ENCODE measurements at regions not wholly inside any gene's neighbourhood (a gene's known extent, or its start where the extent isn't known, plus 50 kb on each side); places are given as distances from the start of the nearest gene placed in this dataset.

- no peak for TF ChIP-seq CTCF (conservative IDR thresholded peaks at IDR 0.05)
- H3K4me3 Mint-ChIP-seq, result no peak overlapping the region
- H3K27ac Mint-ChIP-seq (ENCODE audit: unreplicated experiment), result no peak overlapping the region
- no peak for DNase-seq (ENCODE audit: low read depth, low spot score)
- peaks cover 4% of the 10 kb centered on the region for H3K9me3 Mint-ChIP-seq
- H3K27me3 Mint-ChIP-seq (ENCODE audit: low read depth), result no peaks in the 10 kb centered on the region
- H3K4me1 Mint-ChIP-seq, result peaks cover 73% of the 10 kb centered on the region
- peaks cover 5% of the 10 kb centered on the region for H3K36me3 Mint-ChIP-seq (ENCODE audit: low read depth)
Measured at GRCh38 chr1:198907423-198907746, 268.5 kb downstream of the PTPRC start.

GRCh38 chr1:198908995-198909394 lies 270.2 kb downstream of the PTPRC start:
- peaks cover 4% of the 10 kb centered on the region for H3K9me3 Mint-ChIP-seq
- H3K27ac Mint-ChIP-seq (ENCODE audit: unreplicated experiment), result no peak overlapping the region
- no peak for TF ChIP-seq CTCF (conservative IDR thresholded peaks at IDR 0.05)
- peaks cover 5% of the 10 kb centered on the region for H3K36me3 Mint-ChIP-seq (ENCODE audit: low read depth)
- peaks cover 68% of the 10 kb centered on the region for H3K4me1 Mint-ChIP-seq
- no peak overlapping the region for H3K4me3 Mint-ChIP-seq
- DNase-seq (ENCODE audit: low read depth, low spot score), result no peak
- no peaks in the 10 kb centered on the region for H3K27me3 Mint-ChIP-seq (ENCODE audit: low read depth)

- DNase-seq (ENCODE audit: low read depth, low spot score), result no peak
- peaks cover 4% of the 10 kb centered on the region for H3K9me3 Mint-ChIP-seq
- H3K36me3 Mint-ChIP-seq (ENCODE audit: low read depth), result peaks cover 5% of the 10 kb centered on the region
- H3K27ac Mint-ChIP-seq (ENCODE audit: unreplicated experiment), result peak overlapping the region; percentile 86
- H3K27me3 Mint-ChIP-seq (ENCODE audit: low read depth), result no peaks in the 10 kb centered on the region
- no peak overlapping the region for H3K4me3 Mint-ChIP-seq
- no peak for TF ChIP-seq CTCF (conservative IDR thresholded peaks at IDR 0.05)
- H3K4me1 Mint-ChIP-seq, result peaks cover 60% of the 10 kb centered on the region
Measured at GRCh38 chr1:198909973-198910372, 271.1 kb downstream of the PTPRC start.

GRCh38 chr1:198910816-198911215 lies 272.0 kb downstream of the PTPRC start:
- Mint-ChIP-seq H3K27me3 (ENCODE audit: low read depth) (no peaks in the 10 kb centered on the region), H3K27ac (ENCODE audit: unreplicated experiment) (no peak overlapping the region), H3K4me1 (peaks cover 52% of the 10 kb centered on the region), H3K36me3 (ENCODE audit: low read depth) (peaks cover 7% of the 10 kb centered on the region), H3K4me3 (no peak overlapping the region), H3K9me3 (peaks cover 4% of the 10 kb centered on the region)
- TF ChIP-seq CTCF (conservative IDR thresholded peaks at IDR 0.05), result no peak
- no peak for DNase-seq (ENCODE audit: low read depth, low spot score)

GRCh38 chr1:198912046-198912445 lies 273.2 kb downstream of the PTPRC start:
- Mint-ChIP-seq H3K4me3 (no peak overlapping the region), H3K9me3 (peaks cover 4% of the 10 kb centered on the region), H3K36me3 (ENCODE audit: low read depth) (peaks cover 8% of the 10 kb centered on the region), H3K27me3 (ENCODE audit: low read depth) (no peaks in the 10 kb centered on the region), H3K27ac (ENCODE audit: unreplicated experiment) (no peak overlapping the region), H3K4me1 (peaks cover 44% of the 10 kb centered on the region)
- DNase-seq (ENCODE audit: low read depth, low spot score), result no peak
- TF ChIP-seq CTCF (conservative IDR thresholded peaks at IDR 0.05), result no peak

GRCh38 chr1:198913667-198914066 lies 274.8 kb downstream of the PTPRC start:
- no peak for TF ChIP-seq CTCF (conservative IDR thresholded peaks at IDR 0.05)
- H3K27ac Mint-ChIP-seq (ENCODE audit: unreplicated experiment), result no peak overlapping the region
- H3K27me3 Mint-ChIP-seq (ENCODE audit: low read depth), result no peaks in the 10 kb centered on the region
- peaks cover 40% of the 10 kb centered on the region for H3K4me1 Mint-ChIP-seq
- DNase-seq (ENCODE audit: low read depth, low spot score), result no peak
- no peak overlapping the region for H3K4me3 Mint-ChIP-seq
- H3K9me3 Mint-ChIP-seq, result peaks cover 4% of the 10 kb centered on the region
- H3K36me3 Mint-ChIP-seq (ENCODE audit: low read depth), result peaks cover 14% of the 10 kb centered on the region

All from neural crest cell (in vitro differentiated cells).